22Rv1 (cell line): ENCODE measurements at regions not wholly inside any gene's neighbourhood (a gene's known extent, or its start where the extent isn't known, plus 50 kb on each side); places are given as distances from the start of the nearest gene placed in this dataset.

Source experiments
- H3K27ac ChIP-seq: fragments of 450-650 bp; 2 replicates; pipeline ENCODE4 v1.5.1; 2017
- ZFX ChIP-seq: fragments of 450-650 bp; IDR thresholded peaks from 2 replicates; pipeline ENCODE4 v1.6.1; 2017; ENCODE audit warnings: antibody characterized with exemption, borderline replicate concordance
- TF ChIP-seq, protein P1 (sequence below): fragments of 450-650 bp; IDR thresholded peaks from 2 replicates; pipeline ENCODE4 v1.5.1; 2017; ENCODE audit warnings: mild to moderate bottlenecking

- no peak overlapping the region for H3K27ac ChIP-seq
Measured at GRCh38 chr16:72569677-72570076, 397.7 kb upstream of the PMFBP1 start.

GRCh38 chr16:72568502-72568901 lies 396.5 kb upstream of the PMFBP1 start:
- TF ChIP-seq, protein P1, sequence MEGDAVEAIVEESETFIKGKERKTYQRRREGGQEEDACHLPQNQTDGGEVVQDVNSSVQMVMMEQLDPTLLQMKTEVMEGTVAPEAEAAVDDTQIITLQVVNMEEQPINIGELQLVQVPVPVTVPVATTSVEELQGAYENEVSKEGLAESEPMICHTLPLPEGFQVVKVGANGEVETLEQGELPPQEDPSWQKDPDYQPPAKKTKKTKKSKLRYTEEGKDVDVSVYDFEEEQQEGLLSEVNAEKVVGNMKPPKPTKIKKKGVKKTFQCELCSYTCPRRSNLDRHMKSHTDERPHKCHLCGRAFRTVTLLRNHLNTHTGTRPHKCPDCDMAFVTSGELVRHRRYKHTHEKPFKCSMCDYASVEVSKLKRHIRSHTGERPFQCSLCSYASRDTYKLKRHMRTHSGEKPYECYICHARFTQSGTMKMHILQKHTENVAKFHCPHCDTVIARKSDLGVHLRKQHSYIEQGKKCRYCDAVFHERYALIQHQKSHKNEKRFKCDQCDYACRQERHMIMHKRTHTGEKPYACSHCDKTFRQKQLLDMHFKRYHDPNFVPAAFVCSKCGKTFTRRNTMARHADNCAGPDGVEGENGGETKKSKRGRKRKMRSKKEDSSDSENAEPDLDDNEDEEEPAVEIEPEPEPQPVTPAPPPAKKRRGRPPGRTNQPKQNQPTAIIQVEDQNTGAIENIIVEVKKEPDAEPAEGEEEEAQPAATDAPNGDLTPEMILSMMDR: no peak
- no peak for TF ChIP-seq ZFX
- H3K27ac ChIP-seq: no peak overlapping the region

More at GRCh38 chr16:72569677-72570076, 397.7 kb upstream of the PMFBP1 start:
- TF ChIP-seq, protein P1: no peak
- no peak for TF ChIP-seq ZFX

DNA sequence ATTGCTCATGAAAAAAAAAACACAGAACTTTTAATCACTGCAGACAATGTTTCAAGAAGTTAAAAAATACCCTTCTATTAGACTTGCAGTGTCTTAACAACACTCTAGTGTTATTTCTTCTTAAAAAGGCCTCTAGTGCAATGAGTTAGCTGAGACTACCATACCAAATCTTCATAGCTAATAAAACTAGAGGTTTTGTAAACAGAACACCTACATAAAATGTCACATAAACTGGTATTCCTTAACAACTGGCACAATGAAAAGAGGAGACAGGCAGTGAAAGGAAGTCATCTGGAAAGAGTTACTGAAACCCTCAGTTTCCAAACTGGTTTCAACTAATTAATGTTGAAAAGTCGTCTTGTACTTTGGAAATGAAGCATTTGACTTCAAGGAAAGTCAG lies 394.2 kb upstream of the PMFBP1 start:
- TF ChIP-seq ZFX: no peak
- TF ChIP-seq, protein P1: no peak
- H3K27ac ChIP-seq: no peak overlapping the region

- no peak overlapping the region for H3K27ac ChIP-seq
- TF ChIP-seq, protein P1: no peak
- TF ChIP-seq ZFX: no peak
Measured at GRCh38 chr16:72565106-72565505, 393.2 kb upstream of the PMFBP1 start.

- TF ChIP-seq, protein P1: no peak
- no peak for TF ChIP-seq ZFX
- H3K27ac ChIP-seq: 0 out of 2 replicates have a peak overlapping the region, but pooled peaks have one; percentile 20
Measured at GRCh38 chr16:72560617-72561016, 388.7 kb upstream of the PMFBP1 start.

DNA sequence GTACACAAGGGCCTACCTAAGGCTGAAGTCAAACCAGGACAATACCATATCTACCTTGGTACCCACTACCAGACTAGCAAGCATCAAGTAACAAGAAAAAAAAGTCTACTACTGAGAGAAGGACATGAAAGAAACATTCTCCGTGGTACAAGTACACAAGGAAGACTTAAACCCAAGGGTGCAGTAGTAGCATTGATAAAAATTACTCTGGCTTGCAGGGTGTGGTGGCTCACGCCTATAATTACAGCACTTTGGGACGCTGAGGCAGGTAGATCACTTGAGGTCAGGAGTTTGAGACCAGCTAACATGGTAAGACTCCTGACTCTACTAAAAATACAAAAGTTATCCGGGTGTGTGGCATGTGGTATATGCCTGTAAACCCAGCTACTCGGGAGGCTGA lies 386.5 kb upstream of the PMFBP1 start:
- no peak overlapping the region for H3K27ac ChIP-seq
- TF ChIP-seq ZFX: no peak
- TF ChIP-seq, protein P1: no peak

- no peak for TF ChIP-seq ZFX
- TF ChIP-seq, protein P1: no peak
Measured at GRCh38 chr16:72554935-72555334, 383.0 kb upstream of the PMFBP1 start.

More at GRCh38 chr16:72554935-72555334, 383.0 kb upstream of the PMFBP1 start:
- H3K27ac ChIP-seq: no peak overlapping the region
